Inflammatory macrophage (primary cell): ENCODE measurements at regions not wholly inside any gene's neighbourhood (a gene's known extent, or its start where the extent isn't known, plus 50 kb on each side); places are given as distances from the start of the nearest gene placed in this dataset.

Experiments used
- DNase-seq, 2 donors: peaks; one replicate each; pipeline ENCODE4 v3.0.0-alpha.2; 2020 to 2022

DNA sequence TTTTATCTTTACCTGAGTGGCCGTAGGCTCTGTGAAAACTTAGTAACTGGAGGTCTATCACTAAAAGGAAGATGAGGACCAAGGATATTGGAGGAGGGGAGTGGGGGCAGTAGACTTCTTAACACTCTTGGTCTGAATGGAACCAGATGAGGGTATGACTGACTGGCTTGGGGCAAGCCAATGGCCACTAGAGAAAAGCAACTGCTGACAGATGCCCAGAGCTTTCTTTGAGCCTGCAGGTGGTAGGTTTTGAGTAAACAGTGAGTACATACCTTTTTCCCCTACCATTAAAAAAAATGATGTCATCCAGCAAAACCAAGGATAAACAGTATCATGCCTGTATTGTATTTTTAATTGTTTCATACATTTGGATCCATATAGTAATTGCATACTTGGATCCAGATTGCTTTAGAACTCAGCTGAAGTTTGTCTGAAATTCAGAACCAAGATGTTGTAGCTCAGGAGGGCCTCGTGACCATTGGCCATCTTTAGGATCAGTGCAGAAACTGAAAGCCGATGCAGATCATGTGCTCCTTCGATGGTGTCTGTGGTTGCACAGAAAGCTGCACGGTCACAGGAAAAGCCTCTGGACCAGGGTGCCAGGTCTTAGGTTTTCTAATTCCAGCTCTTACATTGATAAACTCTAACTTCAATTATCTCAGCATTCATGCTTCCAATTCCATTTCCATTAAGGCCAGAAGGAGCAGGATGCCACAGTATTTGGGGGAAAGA, 131.0 kb downstream of the PDGFRA start:
- no peak for DNase-seq

DNA sequence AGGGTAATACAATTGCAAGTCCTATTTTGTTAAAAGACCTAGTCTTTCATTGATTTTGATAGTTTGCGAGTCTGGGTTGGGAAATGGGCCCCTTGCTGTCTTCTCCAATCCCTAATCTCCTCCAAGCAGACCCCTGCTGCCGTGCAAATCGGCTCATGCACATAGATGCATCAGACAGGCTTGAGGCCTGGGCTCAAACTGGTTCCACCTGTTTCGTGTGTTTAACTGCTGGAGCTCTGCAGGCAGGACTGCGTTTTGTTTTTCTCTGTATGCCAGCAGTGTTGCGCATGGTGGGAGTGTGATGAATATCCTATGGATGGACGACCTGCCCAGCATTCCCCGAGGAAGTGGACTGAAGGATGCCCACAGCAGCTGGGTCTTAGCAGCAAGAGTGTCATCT, 133.9 kb downstream of the PDGFRA start:
- DNase-seq, result no peak

DNA sequence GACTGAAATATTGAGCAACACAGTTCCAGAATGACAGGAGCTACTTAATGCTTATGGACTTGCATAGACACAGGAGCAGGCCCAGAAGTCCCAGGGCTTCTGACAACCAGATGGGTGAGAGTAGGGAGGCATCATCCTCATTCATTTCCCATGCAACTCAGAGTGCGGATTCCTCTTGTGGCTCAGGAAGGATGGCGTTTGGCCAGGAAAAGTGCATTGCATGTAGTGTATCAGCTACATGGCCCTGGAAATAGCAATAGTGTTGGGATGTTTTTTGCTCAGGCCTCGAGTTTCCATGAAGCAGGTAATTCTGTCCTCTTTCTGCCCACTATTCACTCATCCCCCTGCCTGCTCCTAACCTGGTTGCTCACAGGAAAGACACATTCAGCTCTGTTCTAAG, 136.6 kb downstream of the PDGFRA start:
- DNase-seq, result no peak

DNA sequence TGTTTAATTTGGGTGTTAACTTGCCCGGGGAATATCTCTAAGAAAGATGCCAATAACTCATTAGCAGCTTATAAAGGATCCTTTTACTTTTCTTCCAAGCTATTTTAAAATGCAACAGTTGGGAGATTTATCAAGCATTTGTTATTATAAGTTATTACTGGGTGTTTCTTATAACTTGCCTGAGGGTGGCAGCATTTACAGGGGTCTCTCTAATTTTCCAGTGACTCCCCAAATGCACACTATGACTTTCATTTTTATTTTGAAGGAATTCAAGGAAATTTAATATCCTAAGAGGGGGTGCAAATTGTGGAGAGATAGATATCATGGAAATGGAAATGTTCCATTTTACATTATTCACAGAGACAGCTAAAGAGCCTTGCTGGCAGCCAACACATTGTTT, 138.0 kb downstream of the PDGFRA start:
- DNase-seq, result no peak

DNA sequence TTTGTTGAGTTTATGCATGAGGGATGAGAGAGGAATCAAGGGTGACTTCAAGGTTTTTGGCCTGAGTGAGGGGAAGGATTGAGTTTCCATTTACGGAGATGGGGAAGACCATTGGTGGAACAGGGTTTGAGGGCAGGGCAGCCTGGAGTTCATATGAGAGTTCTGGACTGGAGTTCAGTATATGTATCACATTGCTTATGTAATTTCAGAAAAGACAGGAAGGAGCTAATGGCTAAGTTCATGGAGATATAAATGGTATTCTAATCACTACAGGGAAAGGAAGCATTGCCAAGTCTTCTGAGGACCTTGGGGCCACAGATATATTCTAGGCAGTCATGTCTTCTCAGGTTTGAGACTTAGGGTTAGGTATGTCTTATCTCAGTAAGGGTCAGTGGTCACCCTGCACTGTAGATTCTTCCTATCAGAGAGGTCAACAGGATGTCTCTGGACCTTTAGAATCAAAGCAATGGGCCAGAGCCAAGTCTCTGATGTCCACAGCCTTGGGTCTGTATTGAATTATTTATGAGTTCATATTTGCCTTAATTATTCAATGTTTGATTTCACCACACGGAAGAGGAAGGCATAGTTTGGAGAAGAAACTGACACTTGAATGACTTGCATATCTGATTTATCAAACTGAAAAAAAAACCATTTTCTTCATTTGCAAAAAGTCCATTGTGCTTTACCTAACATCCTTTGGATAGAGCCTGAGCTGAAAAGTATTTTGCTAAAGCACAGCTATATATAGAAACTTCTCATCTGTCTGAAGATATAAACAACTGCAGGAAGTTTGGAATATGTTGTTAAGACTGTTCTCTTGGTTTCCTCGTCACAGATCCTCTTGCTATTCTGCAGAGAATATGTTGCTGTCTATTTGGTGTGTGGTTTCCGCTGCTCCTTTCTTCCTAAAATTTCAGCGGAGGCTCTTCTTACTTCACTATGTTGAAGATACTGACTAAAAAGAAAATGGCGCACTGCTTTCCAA, 139.5 kb downstream of the PDGFRA start:
- DNase-seq, result peak; percentile 3 to 32

DNA sequence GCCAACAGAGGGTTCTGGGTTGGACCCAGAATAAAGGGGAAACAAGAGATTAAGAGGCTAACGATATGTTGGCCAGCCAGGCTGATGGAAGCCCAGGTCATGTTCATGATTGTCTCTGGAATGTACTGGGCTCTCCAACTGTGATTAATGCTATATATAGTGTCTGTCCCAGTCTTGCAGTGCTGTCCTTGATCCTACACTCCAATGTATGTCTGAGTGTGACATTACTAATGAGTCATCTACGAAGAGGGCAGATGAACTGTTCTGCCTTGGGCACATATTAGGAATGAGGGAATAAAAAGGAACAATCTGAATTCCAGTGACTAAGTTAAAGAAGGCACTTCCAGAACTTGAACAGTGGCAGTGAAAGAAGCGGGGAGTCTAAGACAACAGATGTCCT, 142.1 kb downstream of the PDGFRA start:
- no peak for DNase-seq

DNA sequence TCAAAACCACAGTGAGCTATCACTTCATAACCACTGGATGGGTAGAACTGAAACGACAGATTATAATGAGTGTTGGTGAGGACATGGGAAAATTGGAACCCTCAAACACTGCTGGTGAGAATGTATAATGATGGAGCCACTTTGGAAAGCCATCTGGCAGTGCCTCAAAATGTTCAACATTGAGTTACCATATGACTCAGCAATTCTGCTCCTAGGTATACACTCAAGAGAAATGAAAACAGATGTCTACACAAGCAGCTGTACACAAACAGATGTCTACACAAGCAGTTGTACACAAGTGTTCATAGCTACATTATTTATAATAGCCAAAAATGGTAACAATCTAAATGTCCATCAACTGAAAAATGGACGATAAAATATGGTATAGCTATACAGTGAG, 143.9 kb downstream of the PDGFRA start:
- DNase-seq, result no peak

DNA sequence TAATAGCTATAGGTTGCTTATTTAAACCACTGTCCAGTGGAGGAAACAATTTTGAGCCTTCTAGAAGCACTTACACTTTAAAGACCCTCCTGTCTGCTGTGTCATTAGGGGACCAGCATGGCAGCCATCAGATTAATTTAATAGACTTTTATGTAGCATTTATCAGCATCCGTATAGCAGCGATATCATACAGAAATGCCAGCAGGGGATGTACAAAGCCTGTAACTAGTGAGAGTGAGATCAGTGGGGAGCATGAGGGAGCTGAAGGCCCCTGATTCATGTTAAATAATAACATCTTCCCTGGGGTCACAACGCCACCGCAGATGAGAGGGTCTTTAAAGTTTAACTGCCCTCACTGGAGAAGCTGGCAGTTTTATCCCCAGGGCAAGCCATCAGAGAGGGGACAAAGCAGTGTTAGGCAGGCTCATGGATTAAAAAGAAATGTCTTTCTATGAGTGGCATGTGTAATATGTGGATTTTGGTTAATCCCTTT, 144.7 kb downstream of the PDGFRA start:
- DNase-seq, result no peak

DNA sequence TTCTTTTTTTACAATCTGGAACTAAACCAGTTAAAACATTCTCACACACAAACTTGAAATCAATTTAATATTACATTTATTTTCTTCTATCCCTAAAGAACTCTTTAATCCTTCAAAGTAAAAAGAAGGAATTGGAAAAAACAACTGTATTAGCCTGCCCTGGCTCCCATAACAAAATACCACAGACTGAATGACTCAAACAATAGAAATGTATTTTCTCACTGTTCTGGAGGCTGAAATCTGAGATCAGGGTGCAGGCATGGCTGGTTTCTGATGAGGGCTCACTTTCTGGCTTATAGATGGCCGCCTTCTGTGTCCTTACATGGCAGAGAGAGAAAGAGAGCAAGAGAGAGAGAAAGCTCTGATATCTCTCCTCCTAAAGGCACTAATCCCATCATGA, 149.4 kb downstream of the PDGFRA start:
- DNase-seq, result no peak

DNA sequence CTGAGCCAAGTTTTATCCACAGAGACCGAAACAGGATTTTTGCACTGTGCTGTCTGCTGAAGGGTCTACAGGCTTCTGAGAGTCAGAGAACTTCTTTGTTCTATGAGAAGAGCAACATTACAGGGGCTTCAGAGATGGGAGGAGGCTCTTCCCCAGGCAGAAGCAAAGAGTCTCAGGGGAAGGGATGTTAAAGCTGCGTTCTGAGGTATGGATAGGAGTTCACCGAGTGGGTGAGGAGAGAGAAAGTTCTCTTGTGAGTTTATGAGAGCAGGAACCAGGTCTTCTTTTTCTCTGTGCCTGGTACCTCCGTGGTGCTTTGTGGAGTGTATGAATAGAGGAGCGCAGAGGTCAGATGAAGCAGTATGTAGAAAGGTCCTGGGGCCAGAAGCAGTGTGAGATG, 155.1 kb downstream of the PDGFRA start:
- no peak for DNase-seq

DNA sequence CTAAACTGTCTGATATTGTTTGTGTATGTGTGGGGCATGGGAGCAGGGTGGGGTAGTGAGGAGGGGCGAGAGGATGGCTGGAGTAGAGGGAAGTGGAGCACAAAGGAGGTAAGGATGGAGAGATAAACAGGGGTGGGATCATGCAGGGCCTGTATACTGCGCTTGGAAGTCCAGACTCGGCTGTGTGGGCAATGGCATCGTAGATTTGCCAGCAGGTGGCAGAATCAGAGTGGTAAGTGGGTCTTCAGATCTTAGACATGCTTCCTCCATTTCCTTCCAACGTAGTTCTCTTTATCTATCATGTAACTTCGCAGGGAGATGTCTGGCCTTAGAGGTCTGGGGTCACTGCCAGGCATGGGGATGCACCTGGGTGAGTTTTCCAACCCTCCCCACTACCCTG, 155.5 kb downstream of the PDGFRA start:
- peak; percentile 25 to 50 for DNase-seq

DNA sequence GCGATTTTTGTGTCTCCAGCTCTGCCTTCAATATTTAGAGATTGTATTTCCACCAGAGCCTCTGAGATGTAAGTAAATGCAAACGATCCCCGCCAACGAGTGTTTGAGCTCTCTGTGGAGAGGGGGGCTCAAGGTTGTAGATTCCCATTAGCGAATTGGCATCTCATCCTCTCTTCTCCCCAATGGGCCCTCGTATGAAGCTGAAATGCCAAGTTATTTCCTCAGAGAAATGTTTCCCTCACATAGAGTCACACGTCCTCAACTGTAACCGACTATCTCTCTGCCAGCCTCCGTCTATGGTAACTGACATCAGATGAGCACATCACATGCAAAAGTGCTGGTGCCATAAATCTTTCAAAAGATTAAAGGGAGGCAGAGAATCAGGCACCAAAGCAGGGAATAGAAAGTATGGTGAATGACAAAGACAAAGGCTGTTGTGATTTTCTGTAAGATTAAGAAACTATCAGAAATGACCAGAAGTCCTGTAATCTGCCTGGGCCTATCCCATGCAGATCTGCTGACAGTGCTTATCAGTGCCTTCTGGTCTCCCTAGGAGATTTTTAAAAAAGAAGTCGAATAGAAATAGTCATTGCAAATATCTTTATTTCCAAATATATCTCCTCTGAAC, 157.1 kb downstream of the PDGFRA start:
- DNase-seq, result no peak

DNA sequence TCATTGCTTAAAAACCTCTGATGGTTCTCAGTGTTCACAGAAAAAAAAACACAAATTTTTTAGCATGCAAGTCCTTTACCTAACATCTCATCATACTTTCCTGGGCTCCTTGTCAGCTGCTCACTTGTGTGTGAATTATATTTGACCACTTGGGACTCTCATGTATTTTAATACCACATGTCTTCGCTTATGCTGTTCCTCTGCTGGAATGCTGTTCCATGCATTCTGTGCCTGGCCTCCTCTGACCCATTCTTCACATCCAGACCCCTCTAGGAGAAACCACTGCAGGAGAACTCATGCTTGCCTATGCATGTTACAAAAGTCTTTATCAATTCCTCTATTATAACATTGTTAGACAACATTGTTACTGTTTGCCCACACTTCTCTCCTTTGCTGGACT, 157.6 kb downstream of the PDGFRA start:
- no peak for DNase-seq

DNA sequence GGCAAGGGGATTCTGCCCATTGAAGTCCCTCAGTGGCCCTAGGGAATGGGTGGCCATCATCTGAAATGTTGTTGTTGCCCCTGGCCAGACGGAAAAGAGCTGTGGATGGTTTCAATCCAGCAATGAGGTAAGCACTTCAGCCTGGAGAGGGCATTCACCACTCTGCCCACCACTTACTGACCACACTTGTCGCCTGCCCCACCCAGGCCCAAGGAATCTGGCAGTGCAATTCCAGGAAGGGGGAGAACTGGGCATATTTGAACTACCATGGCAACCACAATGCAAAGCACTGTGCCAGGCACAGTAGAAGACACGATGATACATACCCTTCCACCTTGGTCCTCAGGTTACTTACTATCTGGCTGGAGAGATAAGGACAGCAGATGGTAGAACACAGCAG, 161.6 kb downstream of the PDGFRA start:
- DNase-seq, result no peak

DNA sequence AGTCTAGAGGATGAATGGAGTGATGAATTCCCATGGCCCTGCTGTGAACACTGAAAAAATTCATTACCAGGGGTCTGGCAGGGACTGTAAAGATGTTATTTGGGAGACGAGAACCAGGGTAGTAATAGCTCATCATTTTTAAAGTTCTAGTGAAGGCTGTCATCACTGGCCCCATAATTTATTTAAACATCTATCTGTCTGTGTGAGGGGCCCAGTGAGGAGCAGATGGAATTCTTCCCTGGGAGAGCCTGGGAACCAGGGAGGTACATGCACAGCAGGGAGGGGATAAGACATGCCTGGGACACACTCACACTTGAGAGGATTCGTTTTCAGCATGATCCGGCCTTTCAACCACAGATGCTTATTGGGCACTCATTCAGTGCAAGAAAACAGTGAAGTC, 162.0 kb downstream of the PDGFRA start:
- no peak for DNase-seq

DNA sequence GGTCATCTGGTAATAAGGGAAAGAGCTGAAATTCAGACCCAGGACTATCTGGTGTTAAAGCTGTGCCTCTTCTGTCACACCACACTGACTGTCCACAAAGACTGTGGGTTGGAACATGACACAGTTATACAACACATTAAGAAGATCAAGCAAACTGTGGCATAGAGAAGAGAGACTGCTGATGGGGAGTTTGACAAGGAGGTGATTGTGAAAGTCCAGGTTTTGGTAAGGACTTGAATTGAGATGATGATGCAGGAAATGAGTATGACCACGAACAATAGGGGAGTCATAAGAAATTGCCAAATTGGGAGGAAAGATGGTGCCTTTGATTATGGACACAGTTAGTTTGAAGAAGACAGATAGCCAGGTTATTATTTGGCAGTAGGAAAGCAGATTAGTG, 163.4 kb downstream of the PDGFRA start:
- DNase-seq, result no peak

DNA sequence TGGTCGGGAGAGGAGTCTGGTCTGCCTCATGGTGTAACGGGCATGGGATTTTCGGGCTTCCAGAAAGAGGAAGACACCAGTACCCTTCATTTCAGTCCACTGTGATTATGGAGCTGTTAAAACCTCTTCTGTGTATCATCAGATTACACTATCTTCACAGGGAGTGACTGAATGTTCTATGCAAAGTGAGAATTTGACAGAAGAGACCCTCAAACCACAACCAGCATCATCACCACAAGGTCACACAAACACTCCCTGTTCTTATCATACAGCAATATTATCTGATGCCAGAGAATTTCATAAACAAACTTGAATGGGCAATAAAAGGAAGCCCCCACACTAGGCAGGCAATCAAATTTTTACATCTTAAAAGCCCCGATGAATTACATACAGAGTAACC, 164.2 kb downstream of the PDGFRA start:
- DNase-seq, result no peak

DNA sequence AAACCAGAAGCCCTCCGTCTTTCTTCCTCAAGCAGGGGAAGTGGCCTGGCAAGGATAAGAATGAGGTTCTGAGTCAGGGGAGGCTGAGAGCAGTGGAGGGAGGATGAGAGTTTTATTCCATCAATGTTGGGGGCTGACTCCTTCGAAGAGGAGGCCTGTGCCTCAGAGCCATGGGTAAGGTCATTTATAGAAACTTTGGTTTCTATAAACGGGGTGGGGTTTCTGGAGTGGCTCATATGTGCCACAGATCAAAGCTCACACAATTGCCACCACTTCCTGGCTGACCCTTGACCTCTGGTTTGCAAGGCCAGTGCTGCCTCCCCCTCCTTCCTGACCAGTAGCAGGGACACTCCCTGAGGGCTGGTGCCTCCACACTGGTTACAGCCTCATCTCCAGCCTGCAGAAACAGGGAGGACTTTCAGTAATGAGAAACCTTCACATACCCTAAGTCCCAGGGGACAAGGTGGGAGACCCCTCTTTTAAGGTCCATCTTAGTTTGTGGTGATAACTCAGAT, 166.0 kb downstream of the PDGFRA start:
- DNase-seq, result no peak

DNA sequence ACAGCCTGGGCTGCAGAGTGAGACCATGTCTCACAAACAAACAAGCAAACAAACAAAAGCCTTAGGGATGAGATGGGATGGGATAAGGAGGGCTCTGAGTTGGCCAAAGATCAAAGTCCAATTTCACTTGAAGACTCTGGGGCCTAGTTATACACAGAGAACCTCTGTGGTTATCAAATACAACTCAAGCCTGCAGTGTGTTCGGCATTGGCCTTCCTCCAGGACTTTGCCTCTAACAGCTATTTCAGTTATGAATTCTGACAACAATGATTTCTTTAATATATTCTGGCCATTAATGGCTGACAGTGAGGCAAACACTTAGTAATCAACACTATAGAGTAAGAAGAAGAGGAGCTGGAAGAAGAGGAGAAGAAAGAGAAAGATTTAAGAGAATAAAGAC, 171.1 kb downstream of the PDGFRA start:
- DNase-seq, result no peak

DNA sequence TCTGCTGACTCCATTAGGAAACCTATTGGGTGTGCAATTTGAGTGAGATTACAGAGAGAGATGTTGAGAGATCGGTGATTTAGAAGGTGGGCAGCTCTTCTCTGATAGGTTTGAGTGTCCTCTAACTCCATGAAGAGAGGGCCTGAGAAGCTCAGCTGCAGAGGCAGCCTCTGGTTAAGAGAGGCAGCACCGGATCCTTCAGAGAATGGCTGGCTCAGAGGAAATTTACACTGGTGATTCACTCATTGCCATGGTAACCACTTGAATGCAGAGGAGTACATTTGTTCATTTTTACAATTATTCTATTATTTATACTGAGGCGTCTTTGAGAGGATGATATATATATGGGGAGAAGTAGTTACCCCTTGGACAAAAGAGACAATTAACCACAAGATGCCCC, 171.7 kb downstream of the PDGFRA start:
- DNase-seq, result no peak

DNA sequence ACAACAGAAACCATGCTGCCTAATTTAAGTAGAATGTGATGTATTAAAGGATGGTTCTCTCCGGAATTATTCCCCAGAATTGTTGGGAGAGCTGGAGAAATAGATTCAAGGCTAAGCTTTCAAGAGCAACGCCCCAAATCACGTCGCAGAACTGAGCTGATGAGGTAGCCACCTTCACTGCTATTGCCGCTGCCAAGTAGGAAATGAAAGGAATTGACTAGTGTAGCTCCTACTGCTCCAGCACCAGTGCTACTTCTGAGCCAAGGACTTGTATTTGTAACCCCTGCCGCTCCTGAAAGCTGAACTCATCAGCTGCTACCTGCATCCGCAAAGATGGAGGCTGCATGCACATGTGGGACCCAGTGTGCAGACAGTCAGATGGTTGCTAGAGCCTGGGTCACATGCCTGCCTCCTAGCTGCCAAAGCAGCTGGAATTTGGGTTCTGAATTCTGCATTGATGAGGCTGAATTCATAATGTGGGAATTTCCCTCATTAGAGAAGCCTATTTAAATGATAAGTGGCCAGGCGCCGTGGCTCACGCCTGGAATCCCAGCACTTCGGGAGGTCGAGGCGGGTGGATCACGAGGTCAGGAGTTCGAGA, 173.9 kb downstream of the PDGFRA start:
- DNase-seq, result no peak

DNA sequence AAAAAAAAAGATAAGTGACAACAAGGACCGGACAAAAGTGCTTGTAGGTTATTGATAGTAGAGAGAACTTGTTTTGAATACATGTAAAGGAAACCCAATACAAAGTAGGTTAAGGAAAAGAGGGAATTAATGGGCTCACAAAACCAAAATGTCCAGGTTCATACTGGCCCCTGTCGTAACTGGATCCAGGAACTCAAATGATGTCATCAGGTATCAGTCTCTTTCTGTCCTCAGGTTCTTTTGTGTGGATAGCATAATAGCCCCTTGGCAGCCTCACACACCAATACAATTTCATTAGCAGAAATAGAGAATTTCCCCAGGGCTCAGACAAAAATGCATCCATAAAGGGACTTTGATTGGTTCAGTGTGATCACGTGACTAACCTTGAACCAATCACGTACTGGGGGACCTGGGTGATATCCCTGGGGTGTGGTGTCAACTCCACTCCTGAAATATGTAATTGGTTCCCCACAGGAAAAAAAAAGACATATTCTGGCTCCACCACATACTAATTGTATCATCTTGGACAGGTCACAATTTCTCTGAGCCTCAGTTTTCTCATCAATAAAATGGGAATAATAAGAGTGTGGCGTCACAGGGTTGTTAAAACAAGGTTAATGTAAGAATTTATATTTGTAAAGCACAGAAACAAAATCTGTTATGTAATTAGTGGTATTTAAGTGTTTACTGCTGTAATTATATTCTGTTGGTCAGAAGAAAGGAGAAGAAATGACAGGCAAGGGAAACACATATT, 174.8 kb downstream of the PDGFRA start:
- no peak for DNase-seq
